GM19397 (cell line): ENCODE measurements at regions not wholly inside any gene's neighbourhood (a gene's known extent, or its start where the extent isn't known, plus 50 kb on each side); places are given as distances from the start of the nearest gene placed in this dataset.
"Not testable (repeated sequence)": the region's sequence is repeated elsewhere in the genome, so short reads cannot be mapped to it uniquely, and the experiment has no call there.

Source experiments
- ATAC-seq: cut with Tn5 transposase; IDR thresholded peaks from one replicate; pipeline ENCODE4 v1.9.1; 2021; ENCODE audit warnings: mild to moderate bottlenecking, moderate library complexity; ENCODE audit not compliant: unreplicated experiment

DNA sequence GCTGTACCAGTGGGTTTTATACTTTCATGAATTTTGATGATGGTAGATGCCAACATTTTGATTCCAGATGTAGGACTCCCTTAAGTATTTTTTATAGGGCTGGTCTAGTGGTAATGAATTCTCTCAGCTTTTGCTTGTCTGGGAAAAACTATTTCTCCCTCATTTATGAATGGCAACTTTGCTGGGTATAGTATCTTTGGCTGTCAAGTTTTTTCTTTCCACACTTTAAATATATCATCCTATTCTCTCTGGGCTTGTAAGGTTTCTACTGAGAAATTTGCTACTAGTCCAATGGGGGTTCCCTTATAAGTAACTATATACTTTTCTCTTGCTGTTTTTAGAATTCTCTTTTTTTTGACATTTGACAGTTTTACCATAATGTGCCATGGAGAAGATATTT is 629.3 kb downstream of the NR2F1-AS1 start:
- ATAC-seq, result no peak

DNA sequence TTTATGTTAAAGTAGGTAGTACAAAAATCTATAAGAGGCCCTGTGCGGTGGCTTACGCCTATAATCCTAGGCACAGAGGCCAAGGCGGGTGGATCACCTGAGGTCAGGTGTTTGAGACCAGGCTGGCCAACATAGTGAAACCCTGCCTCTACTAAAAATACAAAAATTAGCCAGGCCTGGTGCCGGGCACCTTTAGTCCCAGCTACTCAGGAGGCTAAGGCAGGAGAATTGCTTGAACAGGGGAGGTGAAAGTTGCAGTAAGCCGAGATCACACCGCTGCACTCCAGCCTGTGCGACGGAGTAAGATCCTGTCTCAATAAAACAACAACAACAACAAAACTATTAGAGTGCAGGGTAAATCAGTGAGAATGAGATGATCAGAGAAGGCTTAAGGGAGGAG is 634.5 kb downstream of the NR2F1-AS1 start:
- no peak for ATAC-seq

DNA sequence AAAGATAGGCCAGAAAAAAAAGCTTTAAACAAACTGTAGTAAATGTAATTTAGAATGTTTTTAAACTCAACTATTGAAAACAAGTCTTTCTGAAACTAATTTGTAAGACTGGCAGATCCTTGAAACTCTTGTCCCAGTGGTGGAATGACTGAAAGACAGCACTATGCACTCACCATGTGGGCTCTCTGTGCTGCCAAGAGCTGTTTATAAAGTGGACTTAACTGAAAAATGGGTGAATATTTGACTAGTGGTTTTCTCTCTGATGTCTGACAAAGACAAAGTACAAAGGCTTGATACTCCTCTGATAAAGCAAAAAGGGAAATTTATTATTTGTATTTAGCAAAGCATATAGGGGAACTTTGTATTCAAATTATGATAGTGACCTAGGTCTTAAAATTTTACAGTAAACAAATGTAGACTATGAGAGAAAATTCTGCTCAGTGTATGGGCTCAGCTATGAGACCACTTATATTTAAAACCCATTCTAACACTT is 635.4 kb downstream of the NR2F1-AS1 start:
- ATAC-seq, result no peak

DNA sequence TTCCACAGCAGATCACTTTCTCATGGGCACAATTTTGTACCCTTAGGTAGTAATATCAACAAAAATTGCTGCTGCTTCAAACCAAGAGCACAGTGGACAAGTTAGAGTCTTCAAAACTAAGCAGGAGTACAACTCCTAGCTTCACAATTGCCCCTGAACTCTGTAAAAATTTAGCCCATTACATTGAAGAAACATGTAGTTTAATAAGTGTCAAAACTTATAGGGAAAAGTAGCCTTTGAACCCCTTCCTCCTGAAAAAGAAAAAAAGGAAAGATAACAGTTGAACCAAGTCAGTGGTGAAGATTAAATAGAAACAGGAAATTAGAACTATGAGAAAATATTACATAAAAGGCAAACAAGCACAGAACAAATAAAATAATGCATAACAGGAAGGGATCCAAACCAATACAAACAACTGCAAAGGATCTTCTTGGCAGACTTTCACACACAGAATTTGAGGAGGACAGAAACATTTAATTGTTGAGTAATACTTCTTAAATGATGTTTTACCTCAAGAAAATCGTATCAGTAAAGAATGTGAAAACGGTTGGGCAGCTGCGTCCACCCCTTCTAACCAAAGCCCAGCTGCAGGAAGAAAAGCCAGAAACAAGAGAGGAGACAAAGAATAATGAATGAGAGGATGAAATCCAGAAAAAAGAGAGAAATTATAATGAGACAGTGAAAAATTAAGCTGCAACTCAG is 636.0 kb downstream of the NR2F1-AS1 start:
- no peak for ATAC-seq

DNA sequence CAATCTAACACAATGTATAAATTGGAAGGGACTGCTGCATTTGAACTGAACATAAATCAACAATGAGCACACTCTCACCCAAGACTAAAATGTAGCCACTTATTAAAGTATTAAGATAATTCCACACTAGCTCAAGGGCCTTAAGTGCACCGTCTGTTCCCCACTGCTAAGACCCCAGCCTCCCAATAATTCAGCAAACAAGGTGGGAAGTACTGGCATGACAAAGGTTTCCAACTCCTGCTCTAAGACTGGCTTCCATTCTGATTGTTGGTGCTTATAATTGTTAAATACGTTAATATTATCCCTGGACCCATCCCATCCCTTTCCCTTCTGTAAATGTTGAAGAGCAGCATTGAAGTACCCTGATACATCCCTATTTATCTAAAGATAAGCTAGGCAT is 636.7 kb downstream of the NR2F1-AS1 start:
- no peak for ATAC-seq

DNA sequence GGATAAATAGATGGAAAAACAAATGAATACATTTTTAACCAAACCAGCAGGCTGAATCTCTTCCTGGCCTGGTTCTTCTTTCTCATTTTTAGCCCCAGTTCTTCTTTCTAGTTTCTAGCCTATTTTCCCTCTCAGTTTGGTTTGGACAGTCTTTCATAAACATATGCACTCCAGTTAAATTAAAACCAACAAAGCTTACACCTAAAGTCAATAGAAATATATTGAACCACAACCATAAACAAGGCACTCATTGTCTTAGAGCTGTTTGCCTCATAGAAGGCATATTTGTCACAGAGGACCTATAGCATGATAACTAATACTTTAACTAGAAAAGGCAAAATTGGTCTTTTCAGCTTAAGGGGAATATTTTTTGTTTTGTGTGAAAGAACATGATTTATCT is 638.3 kb downstream of the NR2F1-AS1 start:
- no peak for ATAC-seq

DNA sequence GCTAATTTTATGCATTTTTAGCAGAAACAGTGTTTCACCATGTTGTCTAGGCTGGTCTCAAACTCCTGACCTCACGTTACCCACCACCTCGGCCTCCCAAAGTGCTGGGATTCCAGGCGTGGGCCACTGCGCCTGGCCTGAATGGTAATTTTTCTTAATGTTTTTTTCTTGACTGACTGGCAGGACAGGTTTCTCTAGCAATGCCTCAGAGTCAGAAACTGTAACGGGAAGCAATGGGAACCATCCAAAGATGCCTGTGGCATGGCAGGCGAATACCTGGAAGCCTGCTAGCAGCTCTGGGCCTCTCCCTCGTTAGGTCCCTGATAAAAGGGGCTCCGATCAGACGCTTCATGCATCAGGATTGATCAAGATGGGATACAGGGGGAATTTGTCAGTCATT is 639.2 kb downstream of the NR2F1-AS1 start:
- no peak for ATAC-seq

DNA sequence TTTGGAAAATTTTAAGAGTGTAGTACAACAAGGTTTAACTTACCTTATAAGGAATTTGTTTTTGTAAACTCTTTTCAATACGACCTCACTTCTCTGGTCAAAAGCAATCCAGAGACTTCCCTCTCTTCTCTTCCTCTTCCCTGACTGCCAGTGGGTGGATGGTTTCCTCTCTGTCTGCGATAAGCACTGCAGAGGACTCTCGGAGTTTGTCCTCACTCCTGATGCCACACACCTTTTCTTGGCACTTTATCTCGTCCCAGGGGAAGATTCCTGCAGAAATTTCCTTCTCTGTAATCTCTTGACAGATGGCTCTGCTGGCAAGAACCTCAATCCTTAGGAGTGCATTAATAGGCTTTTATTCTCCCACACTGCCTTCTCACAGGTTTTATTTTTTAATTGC is 641.6 kb downstream of the NR2F1-AS1 start:
- ATAC-seq, result no peak

DNA sequence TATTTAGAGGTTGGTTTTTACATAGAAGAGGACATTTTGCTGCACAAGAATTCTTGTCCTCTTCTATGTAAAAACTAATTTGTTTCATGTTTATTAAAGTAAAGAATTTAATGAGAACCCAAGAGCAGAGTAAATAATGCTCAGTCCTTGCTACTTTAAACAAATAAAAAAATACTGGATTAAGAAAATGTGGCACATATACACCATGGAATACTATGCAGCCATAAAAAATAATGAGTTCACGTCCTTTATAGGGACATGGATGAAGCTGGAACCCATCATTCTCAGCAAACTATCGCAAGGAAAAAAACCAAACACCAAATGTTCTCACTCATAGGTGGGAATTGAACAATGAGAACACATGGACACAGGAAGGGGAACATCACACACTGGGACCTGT is 643.6 kb downstream of the NR2F1-AS1 start:
- not testable (repeated sequence) for ATAC-seq

DNA sequence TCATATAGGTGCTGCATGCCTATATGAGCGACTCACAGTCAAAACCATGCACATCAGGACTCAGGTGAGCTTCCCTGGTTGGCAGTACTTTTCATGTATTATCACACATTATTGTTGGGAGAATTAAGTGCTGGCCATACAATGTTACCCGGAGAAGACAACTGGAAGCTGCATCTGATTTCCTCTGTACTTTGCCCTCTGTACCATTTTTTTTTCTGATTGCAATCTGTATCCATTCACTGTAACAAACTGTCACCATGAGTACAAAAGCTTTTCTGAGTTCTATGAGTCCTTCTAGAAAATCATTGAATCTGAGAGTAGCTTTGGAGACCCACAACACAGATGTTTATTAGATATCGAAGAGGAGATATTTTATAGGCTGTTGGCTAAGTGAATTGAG is 651.0 kb downstream of the NR2F1-AS1 start:
- ATAC-seq, result no peak

DNA sequence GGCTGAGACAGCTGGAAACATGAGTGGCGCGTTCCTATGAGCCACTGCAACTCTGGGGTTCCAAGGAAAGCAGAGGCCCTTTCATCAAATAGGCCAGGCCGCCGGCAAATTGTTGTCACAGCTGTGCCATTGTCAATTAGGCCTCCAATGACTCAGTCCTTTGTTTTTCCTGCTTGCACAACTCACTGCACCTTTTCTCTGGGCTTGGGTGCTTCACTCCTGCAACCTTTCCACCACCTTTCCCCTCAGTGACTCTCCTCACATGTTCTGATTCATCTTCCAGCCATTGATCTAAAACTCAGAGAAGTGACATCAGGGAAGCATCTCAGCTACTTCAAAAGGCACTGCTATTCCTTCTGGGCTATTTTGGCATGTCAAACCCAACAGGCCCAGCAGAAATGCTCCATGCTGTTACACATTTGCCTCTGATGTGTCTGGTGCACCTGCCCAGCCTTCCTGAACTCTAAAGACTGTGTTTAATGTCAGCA is 653.7 kb downstream of the NR2F1-AS1 start:
- ATAC-seq, result no peak

DNA sequence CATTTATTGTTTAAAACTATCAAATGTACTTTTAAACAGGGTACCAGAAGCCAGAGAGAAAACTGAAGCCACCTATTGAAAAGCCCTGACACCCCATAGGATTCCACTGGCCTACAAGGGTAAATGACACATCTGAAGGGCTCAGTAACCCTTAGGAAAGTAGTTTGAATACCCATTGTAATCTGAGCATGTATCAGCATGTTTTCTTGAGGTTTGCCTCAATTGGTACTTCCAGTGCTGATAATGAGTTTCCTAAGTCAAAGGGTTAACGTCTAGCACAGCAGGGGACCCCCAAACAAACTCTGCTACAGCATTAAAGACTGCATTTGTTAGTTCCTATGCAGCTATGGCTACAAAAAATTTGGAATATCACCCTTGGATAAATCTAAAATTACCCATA is 657.1 kb downstream of the NR2F1-AS1 start:
- ATAC-seq, result no peak

DNA sequence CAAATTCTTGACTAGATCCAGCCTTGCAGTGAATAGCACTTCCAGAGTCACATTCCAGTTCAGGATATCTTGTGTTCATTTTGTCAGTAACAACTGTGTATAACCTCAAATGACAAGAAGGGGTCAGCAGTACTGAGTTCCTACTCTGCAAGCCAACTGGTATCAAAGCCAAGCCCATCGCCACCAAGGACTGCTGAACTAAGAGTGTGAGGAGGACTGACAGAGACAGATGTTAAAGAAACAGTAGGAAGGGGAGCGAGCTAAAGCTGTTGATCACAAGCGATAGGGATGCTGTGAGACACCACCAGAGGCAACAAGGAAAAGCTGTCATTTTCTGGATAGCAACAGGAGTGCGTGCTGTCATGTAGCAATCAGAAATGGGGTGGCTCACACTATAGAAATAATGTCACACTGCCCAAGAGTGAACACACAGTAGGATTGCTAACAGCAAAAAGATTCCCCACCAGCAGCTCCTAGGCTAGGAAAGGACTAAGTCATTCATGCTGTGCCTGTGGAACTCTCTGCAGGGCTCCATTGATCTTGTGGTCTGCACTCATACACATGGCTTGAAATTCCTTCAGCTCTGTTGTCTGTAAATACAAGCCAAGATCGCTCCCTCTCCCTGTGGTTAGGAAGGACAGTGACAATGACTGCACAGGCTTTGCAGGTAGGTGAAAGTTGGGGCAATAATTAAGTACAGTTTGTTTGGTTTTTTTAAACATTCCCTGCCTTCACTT is 658.6 kb downstream of the NR2F1-AS1 start:
- no peak for ATAC-seq

DNA sequence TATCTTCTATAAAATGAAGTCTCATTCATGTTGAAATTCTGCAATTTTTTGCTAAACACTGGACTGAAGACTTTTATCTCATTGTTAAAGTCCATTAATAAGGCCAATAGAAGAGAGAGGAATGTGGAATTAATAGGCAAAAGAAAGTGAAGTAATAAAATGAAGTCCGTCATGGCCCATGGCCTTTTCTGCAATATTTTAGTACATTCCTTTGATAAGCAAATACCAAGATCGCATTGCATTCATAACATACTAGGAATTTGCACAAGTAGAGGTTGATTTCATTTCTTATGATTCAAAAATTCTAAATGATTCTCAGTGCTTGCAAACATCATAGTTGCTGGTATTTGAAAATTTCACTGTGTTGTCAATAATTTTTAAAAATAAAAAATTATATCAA is 664.0 kb downstream of the NR2F1-AS1 start:
- ATAC-seq, result no peak

DNA sequence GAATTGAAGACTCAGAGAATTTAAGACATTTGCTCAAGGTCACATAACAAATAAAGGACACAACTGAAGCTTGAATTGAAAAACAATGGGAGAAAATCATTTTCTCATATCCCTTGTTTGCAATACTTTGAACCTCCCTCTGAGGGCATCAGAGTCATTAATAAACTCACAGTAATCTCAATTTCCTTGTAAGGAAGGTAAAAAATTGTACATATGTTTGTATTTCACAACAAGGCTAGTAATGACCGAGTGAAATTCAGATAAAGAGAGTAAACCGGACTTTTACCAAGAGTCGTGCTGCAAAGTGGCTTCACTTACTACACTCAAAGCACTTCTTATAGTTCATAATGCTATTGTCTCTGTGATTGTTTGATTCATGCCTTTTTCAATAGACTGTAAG is 665.0 kb downstream of the NR2F1-AS1 start:
- ATAC-seq, result no peak

DNA sequence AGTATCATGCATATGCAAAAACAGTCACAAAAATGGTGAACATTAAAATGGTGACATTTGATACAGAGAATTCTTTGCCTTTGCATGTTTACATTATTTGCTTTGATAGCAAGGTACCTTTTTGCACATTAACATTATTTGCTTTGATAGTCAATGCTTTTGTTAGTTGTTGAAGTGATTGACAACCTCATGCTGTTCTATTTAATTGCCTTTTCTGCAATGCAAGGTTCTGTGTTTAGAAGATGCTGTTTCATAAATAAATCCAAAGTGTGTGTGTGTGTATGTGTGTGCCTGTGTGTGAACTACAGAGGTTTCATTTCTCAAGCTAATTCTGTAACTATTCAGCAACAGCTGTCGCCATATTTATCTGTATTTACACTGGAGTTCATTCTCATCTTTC is 668.7 kb downstream of the NR2F1-AS1 start:
- ATAC-seq, result no peak

DNA sequence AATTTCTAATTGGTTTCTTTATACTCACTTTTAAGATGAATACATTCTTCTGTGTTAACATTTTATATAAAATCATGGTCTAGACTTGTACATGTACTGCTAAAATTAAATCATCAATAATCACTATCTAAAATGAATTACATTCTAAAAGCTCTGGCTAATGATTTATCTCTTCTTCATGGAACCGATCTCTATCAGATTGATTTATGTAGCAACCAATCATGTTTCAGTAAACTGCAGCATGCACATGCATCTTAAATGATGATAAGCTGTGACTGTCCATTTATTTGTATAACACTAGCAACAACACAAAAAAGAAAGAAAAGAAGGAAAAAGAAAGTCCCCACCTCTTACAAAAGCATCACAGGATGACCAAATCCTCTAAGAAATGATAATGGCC is 669.2 kb downstream of the NR2F1-AS1 start:
- no peak for ATAC-seq

DNA sequence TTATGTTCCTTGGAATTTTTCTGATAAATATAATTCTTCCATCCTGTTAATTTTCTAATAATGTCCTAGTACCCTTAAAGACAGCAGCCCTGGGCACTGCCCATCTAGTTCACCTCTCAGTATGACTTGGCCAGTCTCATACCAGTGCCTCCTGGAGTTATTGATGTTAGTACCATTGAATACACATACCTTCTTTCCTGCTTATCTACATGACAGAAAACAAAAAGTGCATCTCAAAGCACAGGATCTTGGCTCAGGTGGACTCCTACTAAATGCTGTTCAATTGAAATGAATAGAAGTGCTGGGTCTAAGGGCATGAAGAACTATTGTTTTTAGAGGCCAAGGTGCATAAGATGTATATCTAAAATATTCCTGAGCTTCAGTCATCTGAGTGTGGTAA is 669.7 kb downstream of the NR2F1-AS1 start:
- no peak for ATAC-seq

DNA sequence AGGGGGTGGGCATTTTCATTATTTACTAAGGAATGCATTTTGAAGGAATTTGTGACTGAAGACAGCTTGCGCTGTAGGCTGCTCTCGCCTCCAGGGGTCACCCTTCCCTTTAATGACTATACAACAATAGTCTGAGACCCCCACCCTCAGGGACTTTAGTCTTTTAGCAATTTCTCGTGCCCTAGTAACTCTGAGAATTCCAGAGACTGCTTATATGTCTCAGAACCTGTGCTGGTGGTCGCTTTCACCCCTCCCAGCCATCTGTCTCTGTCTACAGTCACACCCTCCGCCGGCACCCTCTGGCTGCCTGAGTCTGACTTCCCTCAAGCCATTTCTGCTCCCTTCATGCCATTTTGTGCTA is 671.4 kb downstream of the NR2F1-AS1 start:
- ATAC-seq, result peak; percentile 38

DNA sequence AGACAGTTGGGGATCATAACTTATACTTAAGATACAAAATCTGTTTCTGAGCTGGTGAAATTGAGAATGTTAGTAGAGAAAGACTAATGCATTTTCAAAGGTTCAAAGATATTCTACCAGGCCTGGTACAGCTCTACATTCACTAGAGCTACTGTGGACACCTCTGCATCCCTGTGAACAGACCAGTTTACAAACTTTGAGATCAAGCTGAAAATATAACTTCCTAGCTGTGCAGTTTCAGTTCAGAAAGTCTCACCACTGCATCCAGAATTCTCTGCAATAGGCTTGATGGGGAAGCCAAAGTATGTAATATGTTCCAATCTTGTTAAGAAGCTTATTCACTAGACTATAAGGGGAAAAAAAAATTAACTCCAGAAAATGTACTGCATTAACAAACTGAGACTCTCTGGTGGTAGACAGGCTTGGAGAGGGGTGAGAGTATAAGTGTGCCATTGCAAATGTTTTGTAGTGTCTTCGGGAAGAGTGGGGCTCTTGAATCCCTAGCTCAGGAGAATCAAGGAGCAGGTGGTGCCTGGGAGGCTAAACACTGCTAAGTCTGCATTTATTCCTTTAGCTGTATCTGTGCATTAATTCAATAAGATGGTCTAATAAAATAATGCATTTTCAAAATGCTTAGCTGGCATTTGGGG is 671.9 kb downstream of the NR2F1-AS1 start:
- ATAC-seq, result no peak

DNA sequence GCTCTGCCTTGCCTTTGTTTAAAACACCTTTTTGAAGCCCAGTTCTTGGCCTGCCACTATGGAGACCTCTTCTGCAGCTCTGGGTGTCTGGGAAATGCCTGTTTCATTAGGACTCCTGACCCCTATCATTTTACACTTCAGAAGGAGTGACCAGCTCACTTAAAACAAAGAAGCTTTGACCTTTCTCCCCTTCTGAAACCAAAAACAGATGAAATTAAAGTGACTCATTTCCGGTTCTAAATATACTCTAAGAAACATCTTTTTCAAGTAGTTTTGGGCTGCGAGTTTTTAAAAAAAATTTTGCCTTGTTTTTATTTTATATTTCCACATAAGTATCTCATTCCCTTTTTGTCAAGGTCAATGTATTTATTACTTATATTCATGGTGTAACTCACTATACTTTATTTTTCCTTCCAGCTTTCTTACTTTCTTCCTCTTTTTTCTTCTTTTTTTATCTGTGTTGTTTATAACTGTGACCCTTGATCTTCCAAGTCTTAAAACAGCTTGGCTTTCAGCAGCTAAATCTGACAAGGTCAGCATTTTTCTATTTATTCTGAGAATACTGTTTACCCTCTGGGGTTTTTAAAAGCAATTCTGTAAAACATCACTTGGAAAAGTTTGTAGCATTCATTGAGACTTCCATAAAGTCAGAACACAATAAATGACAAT is 672.9 kb downstream of the NR2F1-AS1 start:
- ATAC-seq, result no peak
